ENCODE measurements at regions not wholly inside any gene's neighbourhood (a gene's known extent, or its start where the extent isn't known, plus 50 kb on each side); places are given as distances from the start of the nearest gene placed in this dataset.

DNA sequence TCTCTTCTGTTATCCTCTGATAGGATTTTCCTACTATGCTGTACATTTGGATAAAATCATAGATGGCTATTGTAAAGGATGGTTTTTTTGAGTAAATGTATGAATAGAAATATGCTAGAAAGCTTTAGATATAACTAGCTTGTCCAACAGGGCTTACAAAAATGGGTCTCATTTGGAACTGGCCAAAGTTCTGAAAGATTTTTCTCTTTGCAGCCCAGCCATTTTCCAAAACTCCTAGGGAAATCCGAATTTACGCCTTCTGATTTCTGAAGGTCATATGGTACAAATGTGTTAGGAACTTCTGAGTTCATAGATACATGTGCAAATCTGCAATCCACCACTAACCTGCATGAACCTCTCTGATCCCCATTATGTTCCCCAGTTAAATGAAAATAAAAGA lies 603.9 kb upstream of the C9orf72 start:
- no peak overlapping the region for H3K56ac ChIP-seq (ENCODE audit: extremely low read depth, insufficient read depth, low read length)
- H3K9me1 ChIP-seq (ENCODE audit: insufficient read depth, low read length), result no peaks in the 10 kb centered on the region
- H2AK5ac ChIP-seq (ENCODE audit: low read depth, low read length), result no peak overlapping the region
- intact Hi-C loops (cut with micrococcal nuclease), result no loop called here
- BruUV-seq (replicated peaks), result no TSS peak
- no peak overlapping the region for H3K23ac ChIP-seq (ENCODE audit: low read depth, low read length)
- no peak overlapping the region for H3K14ac ChIP-seq (replicated peaks; ENCODE audit: low read depth, low read length)
- ChIA-PET POLR2A (ENCODE audit: unreplicated experiment) (no interaction called here), CTCF (no interaction called here)
- H3K4me2 ChIP-seq (ENCODE audit: low read depth, low read length), result no peak overlapping the region
- H4K20me1 ChIP-seq (ENCODE audit: insufficient read depth, low read length), result no peaks in the 10 kb centered on the region
- H2AK9ac ChIP-seq (replicated peaks; ENCODE audit: low read depth, low read length, poor library complexity), result no peak overlapping the region
- in situ Hi-C loops (cut with MboI; ENCODE audit: low sequenced_read_pairs), result no loop called here
- H3K9me3 ChIP-seq (ENCODE audit: control insufficient read depth, insufficient read depth, low read length), result no peaks in the 10 kb centered on the region
- no peaks in the 10 kb centered on the region for H3K36me3 ChIP-seq (ENCODE audit: control insufficient read depth, insufficient read depth, low read length)
- no peak overlapping the region for H4K8ac ChIP-seq (ENCODE audit: low read depth in 2 of 2, low read length in 2 of 2)
- dilution Hi-C loops (cut with HindIII; ENCODE audit: low sequenced_read_pairs, unreplicated experiment), result no loop called here
- no peak overlapping the region for H2BK120ac ChIP-seq (ENCODE audit: low read depth, low read length)
- H3K18ac ChIP-seq (ENCODE audit: low read depth, low read length), result no peak overlapping the region
- H3K79me1 ChIP-seq (ENCODE audit: low read depth in 1 of 2, low read length in 2 of 2), result no peaks in the 10 kb centered on the region
- no peaks in the 10 kb centered on the region for H3K27me3 ChIP-seq (ENCODE audit: control insufficient read depth, insufficient read depth, low read length)
- no CpG with 5 or more reads among the region's 2 CpGs for WGBS, 2 experiments (ENCODE audit: extremely low coverage in 2 of 2, insufficient read length in 1 of 2)
- H3K9ac ChIP-seq (ENCODE audit: low read depth, low read length), result no peak overlapping the region
- H2BK20ac ChIP-seq (ENCODE audit: low read depth, low read length), result no peak overlapping the region
- no peak overlapping the region for H4K5ac ChIP-seq (ENCODE audit: low read depth, low read length)
- no peak overlapping the region for H2BK15ac ChIP-seq (ENCODE audit: low read depth, low read length)
- H3K4me1 ChIP-seq (ENCODE audit: control insufficient read depth, insufficient read depth, low read length), result no peaks in the 10 kb centered on the region
- H3K27ac ChIP-seq (ENCODE audit: insufficient read depth, low read length), result no peak overlapping the region
- no peak overlapping the region for H2AFZ ChIP-seq (replicated peaks; ENCODE audit: low read length, poor library complexity)
- TF ChIP-seq MAZ (IDR thresholded peaks at IDR 0.05; ENCODE audit: borderline replicate concordance, low read depth, low read length) (no peak), POLR2A (IDR thresholded peaks at IDR 0.05; ENCODE audit: low read depth, low read length) (no peak), NFE2L2 (IDR thresholded peaks at IDR 0.05; ENCODE audit: low read depth, low read length) (no peak), RFX5 (IDR thresholded peaks at IDR 0.05; ENCODE audit: low read depth, low read length) (no peak), BHLHE40 (IDR thresholded peaks at IDR 0.05; ENCODE audit: low read depth, low read length) (no peak), MXI1 (IDR thresholded peaks at IDR 0.05; ENCODE audit: borderline replicate concordance, low read depth, low read length) (no peak), SMC3 (IDR thresholded peaks at IDR 0.05; ENCODE audit: low read depth, low read length) (no peak), CHD1 (IDR thresholded peaks at IDR 0.05; ENCODE audit: low read depth, low read length) (no peak), RAD21 (IDR thresholded peaks at IDR 0.05; ENCODE audit: low read length) (no peak), CEBPB (IDR thresholded peaks at IDR 0.05; ENCODE audit: low read depth, low read length) (no peak), MAFK (IDR thresholded peaks at IDR 0.05; ENCODE audit: low read depth, low read length) (no peak), FOS (IDR thresholded peaks at IDR 0.05; ENCODE audit: low read depth, low read length) (no peak), RCOR1 (IDR thresholded peaks at IDR 0.05; ENCODE audit: insufficient replicate concordance, low read length) (no peak)
- TF ChIP-seq, protein P1, sequence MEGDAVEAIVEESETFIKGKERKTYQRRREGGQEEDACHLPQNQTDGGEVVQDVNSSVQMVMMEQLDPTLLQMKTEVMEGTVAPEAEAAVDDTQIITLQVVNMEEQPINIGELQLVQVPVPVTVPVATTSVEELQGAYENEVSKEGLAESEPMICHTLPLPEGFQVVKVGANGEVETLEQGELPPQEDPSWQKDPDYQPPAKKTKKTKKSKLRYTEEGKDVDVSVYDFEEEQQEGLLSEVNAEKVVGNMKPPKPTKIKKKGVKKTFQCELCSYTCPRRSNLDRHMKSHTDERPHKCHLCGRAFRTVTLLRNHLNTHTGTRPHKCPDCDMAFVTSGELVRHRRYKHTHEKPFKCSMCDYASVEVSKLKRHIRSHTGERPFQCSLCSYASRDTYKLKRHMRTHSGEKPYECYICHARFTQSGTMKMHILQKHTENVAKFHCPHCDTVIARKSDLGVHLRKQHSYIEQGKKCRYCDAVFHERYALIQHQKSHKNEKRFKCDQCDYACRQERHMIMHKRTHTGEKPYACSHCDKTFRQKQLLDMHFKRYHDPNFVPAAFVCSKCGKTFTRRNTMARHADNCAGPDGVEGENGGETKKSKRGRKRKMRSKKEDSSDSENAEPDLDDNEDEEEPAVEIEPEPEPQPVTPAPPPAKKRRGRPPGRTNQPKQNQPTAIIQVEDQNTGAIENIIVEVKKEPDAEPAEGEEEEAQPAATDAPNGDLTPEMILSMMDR (conservative IDR thresholded peaks at IDR 0.05; ENCODE audit: low read depth, low read length), result no peak
- TF ChIP-seq, protein P2, sequence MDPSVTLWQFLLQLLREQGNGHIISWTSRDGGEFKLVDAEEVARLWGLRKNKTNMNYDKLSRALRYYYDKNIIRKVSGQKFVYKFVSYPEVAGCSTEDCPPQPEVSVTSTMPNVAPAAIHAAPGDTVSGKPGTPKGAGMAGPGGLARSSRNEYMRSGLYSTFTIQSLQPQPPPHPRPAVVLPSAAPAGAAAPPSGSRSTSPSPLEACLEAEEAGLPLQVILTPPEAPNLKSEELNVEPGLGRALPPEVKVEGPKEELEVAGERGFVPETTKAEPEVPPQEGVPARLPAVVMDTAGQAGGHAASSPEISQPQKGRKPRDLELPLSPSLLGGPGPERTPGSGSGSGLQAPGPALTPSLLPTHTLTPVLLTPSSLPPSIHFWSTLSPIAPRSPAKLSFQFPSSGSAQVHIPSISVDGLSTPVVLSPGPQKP (IDR thresholded peaks at IDR 0.05; ENCODE audit: borderline replicate concordance, low read depth, low read length), result no peak
- TF ChIP-seq, protein P3, sequence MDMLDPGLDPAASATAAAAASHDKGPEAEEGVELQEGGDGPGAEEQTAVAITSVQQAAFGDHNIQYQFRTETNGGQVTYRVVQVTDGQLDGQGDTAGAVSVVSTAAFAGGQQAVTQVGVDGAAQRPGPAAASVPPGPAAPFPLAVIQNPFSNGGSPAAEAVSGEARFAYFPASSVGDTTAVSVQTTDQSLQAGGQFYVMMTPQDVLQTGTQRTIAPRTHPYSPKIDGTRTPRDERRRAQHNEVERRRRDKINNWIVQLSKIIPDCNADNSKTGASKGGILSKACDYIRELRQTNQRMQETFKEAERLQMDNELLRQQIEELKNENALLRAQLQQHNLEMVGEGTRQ (IDR thresholded peaks at IDR 0.05; ENCODE audit: low read depth, low read length), result no peak
- DNase-seq (no peak), ATAC-seq (ENCODE audit: low read depth) (no peak)
- no peak overlapping the region for H3K4me3 ChIP-seq (ENCODE audit: insufficient read depth, low read depth, low read length)
- no peak overlapping the region for H4K91ac ChIP-seq (ENCODE audit: insufficient read depth, low read depth, low read length)
- no peak overlapping the region for H2BK5ac ChIP-seq (ENCODE audit: low read depth, low read length, poor library complexity, severe bottlenecking)
- H3K4ac ChIP-seq (ENCODE audit: low read depth, low read length), result no peak overlapping the region
